Astrocyte of the cerebellum (primary cell): ENCODE measurements at regions not wholly inside any gene's neighbourhood (a gene's known extent, or its start where the extent isn't known, plus 50 kb on each side); places are given as distances from the start of the nearest gene placed in this dataset.

Experiments used
- DNase-seq: peaks from one replicate; pipeline ENCODE4 v3.0.0-alpha.2; 2011; ENCODE audit warnings: low read depth
- H3K4me3 ChIP-seq: 2 replicates; pipeline ENCODE4 v1.5.1; 2011; ENCODE audit warnings: mild to moderate bottlenecking, low read depth, low read length, moderate library complexity
- in situ Hi-C: cut with HindIII; loops from 2 replicates; pipeline ENCODE4 v1.10.0; 2017; ENCODE audit warnings: low sequenced_read_pairs
- TF ChIP-seq, protein P1 (sequence below): IDR thresholded peaks from 2 replicates; pipeline ENCODE4 v1.5.1; 2012; ENCODE audit warnings: low read length, low read depth, moderate library complexity, mild to moderate bottlenecking; ENCODE audit errors: missing control alignments

DNA sequence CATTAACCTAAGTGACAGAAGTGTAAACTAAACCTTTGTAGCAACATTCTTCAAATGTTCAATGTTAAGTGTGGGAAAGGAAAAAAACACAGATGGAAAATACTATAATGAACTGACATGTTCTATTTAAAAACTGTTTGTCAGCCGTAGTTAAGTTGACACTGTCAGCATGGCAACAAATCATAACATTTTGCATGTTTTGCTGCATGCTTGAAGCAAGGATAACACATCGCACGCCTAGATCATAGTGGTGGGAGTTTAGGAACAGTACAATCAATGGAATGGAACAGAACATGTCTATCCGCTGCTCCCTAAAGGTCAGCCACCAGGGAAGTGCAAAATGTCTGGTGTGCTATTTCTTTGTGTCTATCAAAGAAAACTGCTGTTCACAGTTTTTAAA is 62.5 kb upstream of the ESRRG start:
- in situ Hi-C loops: no loop called here
- DNase-seq: no peak
- H3K4me3 ChIP-seq: no peak overlapping the region
- TF ChIP-seq, protein P1, sequence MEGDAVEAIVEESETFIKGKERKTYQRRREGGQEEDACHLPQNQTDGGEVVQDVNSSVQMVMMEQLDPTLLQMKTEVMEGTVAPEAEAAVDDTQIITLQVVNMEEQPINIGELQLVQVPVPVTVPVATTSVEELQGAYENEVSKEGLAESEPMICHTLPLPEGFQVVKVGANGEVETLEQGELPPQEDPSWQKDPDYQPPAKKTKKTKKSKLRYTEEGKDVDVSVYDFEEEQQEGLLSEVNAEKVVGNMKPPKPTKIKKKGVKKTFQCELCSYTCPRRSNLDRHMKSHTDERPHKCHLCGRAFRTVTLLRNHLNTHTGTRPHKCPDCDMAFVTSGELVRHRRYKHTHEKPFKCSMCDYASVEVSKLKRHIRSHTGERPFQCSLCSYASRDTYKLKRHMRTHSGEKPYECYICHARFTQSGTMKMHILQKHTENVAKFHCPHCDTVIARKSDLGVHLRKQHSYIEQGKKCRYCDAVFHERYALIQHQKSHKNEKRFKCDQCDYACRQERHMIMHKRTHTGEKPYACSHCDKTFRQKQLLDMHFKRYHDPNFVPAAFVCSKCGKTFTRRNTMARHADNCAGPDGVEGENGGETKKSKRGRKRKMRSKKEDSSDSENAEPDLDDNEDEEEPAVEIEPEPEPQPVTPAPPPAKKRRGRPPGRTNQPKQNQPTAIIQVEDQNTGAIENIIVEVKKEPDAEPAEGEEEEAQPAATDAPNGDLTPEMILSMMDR: no peak

DNA sequence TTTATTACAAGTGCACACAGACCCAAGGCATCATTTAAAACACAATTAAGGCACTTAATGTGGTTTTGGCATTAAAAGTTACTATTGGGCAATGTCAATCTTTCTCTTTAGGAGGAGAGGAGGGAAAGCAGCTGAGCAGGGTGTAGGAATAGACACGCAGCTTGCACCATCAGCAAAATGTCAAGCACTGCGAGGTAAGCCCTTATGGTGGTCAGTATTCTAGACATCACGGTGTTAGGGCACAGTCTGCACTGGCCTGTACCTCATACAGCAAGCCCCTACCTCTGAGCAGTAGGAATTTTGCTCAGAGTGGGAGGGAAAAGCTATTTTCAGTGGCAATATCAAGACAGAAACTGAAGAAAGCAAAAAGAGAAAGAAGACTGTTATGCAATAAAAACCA is 62.0 kb upstream of the ESRRG start:
- in situ Hi-C loops: no loop called here

DNA sequence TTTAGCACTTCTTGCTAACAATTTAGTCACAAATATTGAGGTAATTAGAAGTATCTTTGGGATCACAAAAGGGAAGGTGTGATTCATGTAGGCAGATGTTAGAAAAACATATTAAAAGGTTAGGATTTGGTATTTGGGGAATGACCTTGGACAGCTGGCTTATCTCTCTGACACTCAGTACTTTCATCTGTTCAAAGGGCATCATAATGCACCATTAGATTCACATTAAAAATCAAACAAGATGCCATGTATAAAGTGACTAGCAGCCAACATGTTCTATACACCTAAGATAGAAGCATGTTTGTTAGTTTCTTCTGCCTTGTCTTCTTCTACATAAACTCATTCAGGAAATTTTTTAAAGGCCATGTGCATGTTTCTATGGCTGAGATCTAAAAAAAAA is 56.5 kb upstream of the ESRRG start:
- H3K4me3 ChIP-seq: no peak overlapping the region
- no peak for DNase-seq
- in situ Hi-C loops: no loop called here
- TF ChIP-seq, protein P1: no peak

More for the DNA sequence above, 62.0 kb upstream of the ESRRG start:
- H3K4me3 ChIP-seq: no peak overlapping the region
- no peak for DNase-seq
- TF ChIP-seq, protein P1: no peak

DNA sequence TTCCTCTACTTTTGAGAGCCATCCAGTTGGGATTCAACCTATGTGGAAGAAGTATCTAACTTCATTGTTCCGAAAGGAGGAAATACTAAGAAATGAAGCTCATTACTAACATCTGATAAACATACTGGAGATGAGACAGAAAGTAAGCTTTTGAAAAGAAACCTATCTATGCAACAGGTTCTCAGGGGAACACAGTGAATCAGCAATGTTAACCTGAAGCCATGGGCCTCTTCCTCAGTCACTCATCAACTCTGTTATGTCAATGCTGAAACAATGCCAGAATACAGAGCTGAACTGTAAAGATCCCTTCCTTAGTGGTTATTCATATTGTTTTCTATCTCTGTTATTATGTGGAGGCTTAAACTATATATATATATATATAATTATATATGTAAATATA is 55.5 kb upstream of the ESRRG start:
- in situ Hi-C loops: no loop called here
- H3K4me3 ChIP-seq: no peak overlapping the region
- DNase-seq: no peak
- TF ChIP-seq, protein P1: no peak

DNA sequence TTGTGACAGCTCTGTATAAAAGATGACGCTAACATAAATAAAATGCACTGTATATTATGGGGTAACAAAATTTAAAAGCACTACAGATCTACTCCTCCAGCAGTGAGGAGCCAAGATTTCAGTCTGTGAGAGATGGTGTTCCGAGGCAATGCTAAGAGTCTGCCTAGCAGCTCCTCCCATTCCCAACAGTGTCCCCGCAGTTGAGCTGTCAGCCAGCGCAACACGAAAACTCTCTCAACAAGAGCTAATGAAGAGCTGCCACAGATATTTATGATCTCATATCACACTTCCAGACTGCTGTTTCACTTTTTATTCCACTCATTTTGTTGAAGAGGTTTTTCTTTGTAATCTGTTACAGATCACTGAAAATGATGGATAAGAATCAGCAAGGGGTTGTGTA is 53.9 kb upstream of the ESRRG start:
- TF ChIP-seq, protein P1: no peak
- in situ Hi-C loops: no loop called here
- no peak overlapping the region for H3K4me3 ChIP-seq
- DNase-seq: no peak
